ENCODE measurements at regions not wholly inside any gene's neighbourhood (a gene's known extent, or its start where the extent isn't known, plus 50 kb on each side); places are given as distances from the start of the nearest gene placed in this dataset.

DNA sequence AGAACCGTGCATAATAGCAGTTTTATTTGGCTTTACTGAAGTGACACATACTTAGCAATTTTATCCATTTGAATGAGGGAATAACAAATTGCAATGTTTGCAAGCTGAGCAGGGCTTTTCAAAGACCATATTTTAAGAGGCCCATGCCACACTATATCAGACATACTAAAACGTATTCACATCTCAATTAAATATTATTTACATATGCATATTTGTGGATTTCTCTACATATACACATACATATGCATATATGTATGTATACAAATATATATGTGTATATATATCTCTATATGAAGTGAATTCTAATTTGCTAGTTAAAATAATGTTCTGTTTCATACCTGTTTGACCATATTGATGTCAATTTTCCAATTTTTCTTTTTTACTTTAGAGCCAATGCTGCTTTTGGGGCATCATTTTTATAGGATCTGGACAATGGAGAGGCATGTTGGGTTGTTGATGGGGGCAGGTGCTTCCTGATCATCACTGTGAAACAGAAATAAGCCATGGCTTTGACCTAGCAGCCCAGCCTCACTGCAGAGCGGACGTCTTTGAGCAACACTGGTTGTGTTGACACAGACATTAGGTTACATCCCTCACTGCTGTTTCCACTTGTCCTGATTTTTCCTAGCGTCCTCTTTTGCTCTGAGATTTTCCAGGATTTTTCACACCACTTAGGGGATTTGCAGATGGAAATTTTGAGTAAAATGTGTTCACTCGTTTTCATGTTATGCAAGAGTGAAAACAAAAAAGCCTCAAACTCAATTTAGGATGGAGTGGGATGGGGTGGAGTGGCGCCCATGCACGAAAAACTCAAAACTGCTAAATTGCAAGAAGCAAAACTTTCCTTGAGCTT is 56.9 kb downstream of the RDH14 start:
- no peak overlapping the region for H3K4me2 ChIP-seq (ENCODE audit: control insufficient read depth, extremely low read depth, insufficient read depth, low read depth, low read length)
- H3K79me2 ChIP-seq (ENCODE audit: control insufficient read depth, insufficient read depth, low read length): no peaks in the 10 kb centered on the region
- no peak for FAIRE-seq
- peaks cover 9% of the 10 kb centered on the region for H3K27me3 ChIP-seq (ENCODE audit: control insufficient read depth, extremely low read depth, insufficient read depth, low read length)
- dilution Hi-C loops (cut with MboI; ENCODE audit: extremely low pct_ligation_motif_present, low sequenced_read_pairs): no loop called here
- H4K20me1 ChIP-seq (ENCODE audit: control insufficient read depth, extremely low read depth, insufficient read depth, low read length): no peaks in the 10 kb centered on the region
- H3K9me1 ChIP-seq (ENCODE audit: control insufficient read depth, extremely low read depth, insufficient read depth, low read length): no peaks in the 10 kb centered on the region
- no peak overlapping the region for H3K27ac ChIP-seq (ENCODE audit: control insufficient read depth, insufficient read depth, low read length)
- no peaks in the 10 kb centered on the region for H3K36me3 ChIP-seq (ENCODE audit: control insufficient read depth in 2 of 2, extremely low read depth in 1 of 2, insufficient read depth in 2 of 2, low read length in 2 of 2)
- no peak overlapping the region for H3K4me3 ChIP-seq (ENCODE audit: control insufficient read depth in 2 of 3, extremely low read depth in 1 of 3, insufficient read depth in 2 of 3, low read depth in 1 of 3, low read length in 3 of 3)
- DNase-seq (ENCODE audit: low read depth, low spot score): no peak
- no peaks in the 10 kb centered on the region for H3K9me3 ChIP-seq (ENCODE audit: control insufficient read depth, low read depth, low read length)
- TF ChIP-seq, protein P1, sequence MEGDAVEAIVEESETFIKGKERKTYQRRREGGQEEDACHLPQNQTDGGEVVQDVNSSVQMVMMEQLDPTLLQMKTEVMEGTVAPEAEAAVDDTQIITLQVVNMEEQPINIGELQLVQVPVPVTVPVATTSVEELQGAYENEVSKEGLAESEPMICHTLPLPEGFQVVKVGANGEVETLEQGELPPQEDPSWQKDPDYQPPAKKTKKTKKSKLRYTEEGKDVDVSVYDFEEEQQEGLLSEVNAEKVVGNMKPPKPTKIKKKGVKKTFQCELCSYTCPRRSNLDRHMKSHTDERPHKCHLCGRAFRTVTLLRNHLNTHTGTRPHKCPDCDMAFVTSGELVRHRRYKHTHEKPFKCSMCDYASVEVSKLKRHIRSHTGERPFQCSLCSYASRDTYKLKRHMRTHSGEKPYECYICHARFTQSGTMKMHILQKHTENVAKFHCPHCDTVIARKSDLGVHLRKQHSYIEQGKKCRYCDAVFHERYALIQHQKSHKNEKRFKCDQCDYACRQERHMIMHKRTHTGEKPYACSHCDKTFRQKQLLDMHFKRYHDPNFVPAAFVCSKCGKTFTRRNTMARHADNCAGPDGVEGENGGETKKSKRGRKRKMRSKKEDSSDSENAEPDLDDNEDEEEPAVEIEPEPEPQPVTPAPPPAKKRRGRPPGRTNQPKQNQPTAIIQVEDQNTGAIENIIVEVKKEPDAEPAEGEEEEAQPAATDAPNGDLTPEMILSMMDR (optimal IDR thresholded peaks at IDR 0.05 in 1 of 3, IDR thresholded peaks at IDR 0.05 in 1 of 3, conservative IDR thresholded peaks at IDR 0.05 in 1 of 3; ENCODE audit: extremely low read depth in 1 of 3, insufficient read depth in 2 of 3, low read length in 3 of 3): no peak
- TF ChIP-seq EZH2 (IDR thresholded peaks at IDR 0.05; ENCODE audit: low read length): no peak
- H3K9ac ChIP-seq (ENCODE audit: control insufficient read depth, extremely low read depth, insufficient read depth, low read length): no peak overlapping the region
- H3K4me1 ChIP-seq (ENCODE audit: control insufficient read depth, extremely low read depth, insufficient read depth, low read length): no peaks in the 10 kb centered on the region
- H2AFZ ChIP-seq (ENCODE audit: control insufficient read depth, low read length): no peak overlapping the region

DNA sequence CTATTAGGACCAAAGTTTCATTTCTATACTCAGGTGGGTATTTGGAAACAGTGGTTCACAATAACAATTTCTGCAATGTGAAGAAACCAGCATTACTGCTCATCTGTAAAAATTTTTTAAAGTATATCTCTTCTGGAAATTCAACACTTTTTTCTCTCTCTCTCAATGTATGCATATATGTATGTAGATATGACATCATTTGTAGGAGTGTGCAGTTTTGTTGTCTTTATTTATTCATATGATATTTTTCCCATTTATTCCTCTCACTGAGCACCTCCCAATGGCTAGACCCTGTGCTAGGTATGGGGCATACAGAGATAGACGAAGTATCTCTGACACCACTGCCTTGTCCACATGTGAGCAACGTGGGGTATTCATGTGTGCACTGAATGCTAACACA is 58.3 kb downstream of the RDH14 start:
- H3K9ac ChIP-seq (ENCODE audit: control insufficient read depth, extremely low read depth, insufficient read depth, low read length): no peak overlapping the region
- H3K4me1 ChIP-seq (ENCODE audit: control insufficient read depth, extremely low read depth, insufficient read depth, low read length): no peaks in the 10 kb centered on the region
- H2AFZ ChIP-seq (ENCODE audit: control insufficient read depth, low read length): no peak overlapping the region
- no peaks in the 10 kb centered on the region for H3K36me3 ChIP-seq (ENCODE audit: control insufficient read depth in 2 of 2, extremely low read depth in 1 of 2, insufficient read depth in 2 of 2, low read length in 2 of 2)
- H4K20me1 ChIP-seq (ENCODE audit: control insufficient read depth, extremely low read depth, insufficient read depth, low read length): no peaks in the 10 kb centered on the region
- dilution Hi-C loops (cut with MboI; ENCODE audit: extremely low pct_ligation_motif_present, low sequenced_read_pairs): no loop called here
- H3K27me3 ChIP-seq (ENCODE audit: control insufficient read depth, extremely low read depth, insufficient read depth, low read length): peaks cover 6% of the 10 kb centered on the region
- no peaks in the 10 kb centered on the region for H3K79me2 ChIP-seq (ENCODE audit: control insufficient read depth, insufficient read depth, low read length)
- no peak for TF ChIP-seq EZH2 (IDR thresholded peaks at IDR 0.05; ENCODE audit: low read length)
- no peaks in the 10 kb centered on the region for H3K9me3 ChIP-seq (ENCODE audit: control insufficient read depth, low read depth, low read length)
- H3K9me1 ChIP-seq (ENCODE audit: control insufficient read depth, extremely low read depth, insufficient read depth, low read length): no peaks in the 10 kb centered on the region
- no peak overlapping the region for H3K27ac ChIP-seq (ENCODE audit: control insufficient read depth, insufficient read depth, low read length)
- H3K4me3 ChIP-seq (ENCODE audit: control insufficient read depth in 2 of 3, extremely low read depth in 1 of 3, insufficient read depth in 2 of 3, low read depth in 1 of 3, low read length in 3 of 3): no peak overlapping the region
- DNase-seq (ENCODE audit: low read depth, low spot score): no peak
- no peak overlapping the region for H3K4me2 ChIP-seq (ENCODE audit: control insufficient read depth, extremely low read depth, insufficient read depth, low read depth, low read length)
- FAIRE-seq: no peak

All from keratinocyte (primary cell).